ENCODE measurements at regions not wholly inside any gene's neighbourhood (a gene's known extent, or its start where the extent isn't known, plus 50 kb on each side); places are given as distances from the start of the nearest gene placed in this dataset.

- TF ChIP-seq POLR2AphosphoS5 (IDR thresholded peaks at IDR 0.05; ENCODE audit: borderline replicate concordance, low read depth, low read length) (no peak), EZH2 (IDR thresholded peaks at IDR 0.05) (no peak), FOXP2 (optimal IDR thresholded peaks at IDR 0.05; ENCODE audit: control extremely low read depth, extremely low read length, insufficient read depth) (no peak)
These were observed 161.6 kb upstream of the TLL1 start for GRCh38 chr4:165711436-165711835.
